ENCODE measurements at regions not wholly inside any gene's neighbourhood (a gene's known extent, or its start where the extent isn't known, plus 50 kb on each side); places are given as distances from the start of the nearest gene placed in this dataset.

- H3K9me3 ChIP-seq = no peaks in the 10 kb centered on the region
- 58 to 81% (median 64%) methylated on average over 12 to 13 of the region's 13 CpGs for WGBS, 5 donors
- intact Hi-C loops (cut with DNase I; ENCODE audit: low total_unique reads) = no loop called here
- DNase-seq = no peak
- peaks cover 0 to 31% (median 6%) of the 10 kb centered on the region in 6 donors for H3K4me1 ChIP-seq
- TF ChIP-seq POLR2AphosphoS5 (IDR thresholded peaks at IDR 0.05) (no peak), CTCF (IDR thresholded peaks at IDR 0.05 in 8 of 11, conservative IDR thresholded peaks at IDR 0.05 in 3 of 11) (no peak), POLR2A (IDR thresholded peaks at IDR 0.05) (no peak)
- H3K4me3 ChIP-seq = no peak overlapping the region
- H3K36me3 ChIP-seq = no peaks in the 10 kb centered on the region
- H3K27ac ChIP-seq = no peak overlapping the region
- peaks cover 0 to 10% (median 0%) of the 10 kb centered on the region in 7 donors for H3K27me3 ChIP-seq (replicated peaks in 1 of 7)
Observed at GRCh38 chr17:62898239-62898864, 67.7 kb upstream of the TANC2 start.

- Histone ChIP-seq H3K27ac (no peak overlapping the region), H3K4me1 (peaks cover 0 to 38% (median 12%) of the 10 kb centered on the region in 6 donors), H3K27me3 (replicated peaks in 1 of 7) (peaks cover 0 to 10% (median 0%) of the 10 kb centered on the region in 7 donors), H3K4me3 (no peak overlapping the region), H3K36me3 (no peaks in the 10 kb centered on the region), H3K9me3 (no peaks in the 10 kb centered on the region)
- intact Hi-C loops (cut with DNase I; ENCODE audit: low total_unique reads) = no loop called here
- DNase-seq = no peak
- TF ChIP-seq CTCF (IDR thresholded peaks at IDR 0.05 in 8 of 11, conservative IDR thresholded peaks at IDR 0.05 in 3 of 11) (no peak), POLR2A (IDR thresholded peaks at IDR 0.05) (no peak), POLR2AphosphoS5 (IDR thresholded peaks at IDR 0.05) (no peak)
- WGBS, 5 donors = 64 to 84% (median 66%) methylated on average over 2 of the region's 2 CpGs
Observed at GRCh38 chr17:62897706-62898105, 68.3 kb upstream of the TANC2 start.

- DNase-seq = no peak
- H3K36me3 ChIP-seq = no peaks in the 10 kb centered on the region
- WGBS, 5 donors = 54 to 86% (median 76%) methylated on average over 11 of the region's 11 CpGs
- intact Hi-C loops (cut with DNase I; ENCODE audit: low total_unique reads) = no loop called here
- TF ChIP-seq CTCF (IDR thresholded peaks at IDR 0.05 in 8 of 11, conservative IDR thresholded peaks at IDR 0.05 in 3 of 11) (no peak), POLR2AphosphoS5 (IDR thresholded peaks at IDR 0.05) (no peak), POLR2A (IDR thresholded peaks at IDR 0.05) (no peak)
- H3K27me3 ChIP-seq (replicated peaks in 1 of 7) = peaks cover 0 to 10% (median 0%) of the 10 kb centered on the region in 7 donors
- H3K4me1 ChIP-seq = peaks cover 0 to 51% (median 22%) of the 10 kb centered on the region in 6 donors
- no peaks in the 10 kb centered on the region for H3K9me3 ChIP-seq
- H3K27ac ChIP-seq = peak overlapping the region in 7 of 8 donors; percentile 24 to 86 (median 80)
- H3K4me3 ChIP-seq = peak overlapping the region in 1 of 8 donors; percentile 15
Observed at GRCh38 chr17:62895320-62896301, 70.4 kb upstream of the TANC2 start.

Data from spleen (tissue), 11 donors.